H1 (cell line): ENCODE measurements at regions not wholly inside any gene's neighbourhood (a gene's known extent, or its start where the extent isn't known, plus 50 kb on each side); places are given as distances from the start of the nearest gene placed in this dataset.

Source experiments
- BCL11A ChIP-seq, 2 experiments: IDR thresholded peaks; one replicate each; pipeline ENCODE4 v1.6.1; 2011; ENCODE audit warnings: low read depth in 2 of 2, low read length in 2 of 2, mild to moderate bottlenecking in 2 of 2
- CHD7 ChIP-seq: fragments of 300-600 bp; sonication (generic); IDR thresholded peaks from 2 replicates; pipeline ENCODE4 v1.7.1; 2012; ENCODE audit warnings: low read length, moderate library complexity, mild to moderate bottlenecking, inconsistent platforms; ENCODE audit not compliant: insufficient replicate concordance
- FOSL1 ChIP-seq: IDR thresholded peaks from 2 replicates; pipeline ENCODE4 v1.6.1; 2011; ENCODE audit warnings: mild to moderate bottlenecking, low read depth, low read length, moderate library complexity; ENCODE audit not compliant: insufficient read depth
- POLR2AphosphoS5 ChIP-seq: IDR thresholded peaks from 2 replicates; pipeline ENCODE4 v1.6.1; 2011; ENCODE audit warnings: low read depth, low read length
- RFX5 ChIP-seq: IDR thresholded peaks from 2 replicates; pipeline ENCODE4 v1.6.1; 2011; ENCODE audit warnings: low read depth, low read length, improper control_type of control experiment, borderline replicate concordance

- TF ChIP-seq POLR2AphosphoS5 (no peak), FOSL1 (no peak), CHD7 (no peak), BCL11A (IDR thresholded peaks at IDR 0.05; ENCODE audit: low read depth in 2 of 2, low read length in 2 of 2) (no peak), RFX5 (no peak)
Measured at GRCh38 chr21:18772897-18773296, 369.3 kb upstream of the TMPRSS15 start (continued).
